Panc1 (cell line): ENCODE measurements at regions not wholly inside any gene's neighbourhood (a gene's known extent, or its start where the extent isn't known, plus 50 kb on each side); places are given as distances from the start of the nearest gene placed in this dataset.

Experiments
- CTCF ChIP-seq: fragments of 450-650 bp; IDR thresholded peaks from 2 replicates; pipeline ENCODE4 v1.5.1; 2017; ENCODE audit warnings: mild to moderate bottlenecking
- POLR2AphosphoS5 ChIP-seq: IDR thresholded peaks from 2 replicates; pipeline ENCODE4 v1.6.1; 2012; ENCODE audit warnings: mild to moderate bottlenecking, low read depth, low read length, moderate library complexity
- SIN3A ChIP-seq: IDR thresholded peaks from 2 replicates; pipeline ENCODE4 v1.6.1; 2012; ENCODE audit warnings: low read depth, mild to moderate bottlenecking, low read length, moderate library complexity, borderline replicate concordance; ENCODE audit not compliant: insufficient read depth
- TCF7L2 ChIP-seq: IDR thresholded peaks from 2 replicates; pipeline ENCODE4 v1.6.1; 2011; ENCODE audit warnings: mild to moderate bottlenecking, low read depth, low read length, inconsistent platforms
- TF ChIP-seq, protein P1 (sequence below), 2 experiments: IDR thresholded peaks; 2 replicates each; pipeline ENCODE4 v1.6.1; 2011 to 2012; ENCODE audit warnings: low read depth in 2 of 2, control low read depth in 1 of 2, low read length in 1 of 2, mild to moderate bottlenecking in 1 of 2, moderate library complexity in 1 of 2; ENCODE audit not compliant: insufficient read depth in 1 of 2

GRCh38 chr7:114141415-114141814, 222.6 kb upstream of the PPP1R3A start:
- no peak for TF ChIP-seq CTCF
- TF ChIP-seq, protein P1, sequence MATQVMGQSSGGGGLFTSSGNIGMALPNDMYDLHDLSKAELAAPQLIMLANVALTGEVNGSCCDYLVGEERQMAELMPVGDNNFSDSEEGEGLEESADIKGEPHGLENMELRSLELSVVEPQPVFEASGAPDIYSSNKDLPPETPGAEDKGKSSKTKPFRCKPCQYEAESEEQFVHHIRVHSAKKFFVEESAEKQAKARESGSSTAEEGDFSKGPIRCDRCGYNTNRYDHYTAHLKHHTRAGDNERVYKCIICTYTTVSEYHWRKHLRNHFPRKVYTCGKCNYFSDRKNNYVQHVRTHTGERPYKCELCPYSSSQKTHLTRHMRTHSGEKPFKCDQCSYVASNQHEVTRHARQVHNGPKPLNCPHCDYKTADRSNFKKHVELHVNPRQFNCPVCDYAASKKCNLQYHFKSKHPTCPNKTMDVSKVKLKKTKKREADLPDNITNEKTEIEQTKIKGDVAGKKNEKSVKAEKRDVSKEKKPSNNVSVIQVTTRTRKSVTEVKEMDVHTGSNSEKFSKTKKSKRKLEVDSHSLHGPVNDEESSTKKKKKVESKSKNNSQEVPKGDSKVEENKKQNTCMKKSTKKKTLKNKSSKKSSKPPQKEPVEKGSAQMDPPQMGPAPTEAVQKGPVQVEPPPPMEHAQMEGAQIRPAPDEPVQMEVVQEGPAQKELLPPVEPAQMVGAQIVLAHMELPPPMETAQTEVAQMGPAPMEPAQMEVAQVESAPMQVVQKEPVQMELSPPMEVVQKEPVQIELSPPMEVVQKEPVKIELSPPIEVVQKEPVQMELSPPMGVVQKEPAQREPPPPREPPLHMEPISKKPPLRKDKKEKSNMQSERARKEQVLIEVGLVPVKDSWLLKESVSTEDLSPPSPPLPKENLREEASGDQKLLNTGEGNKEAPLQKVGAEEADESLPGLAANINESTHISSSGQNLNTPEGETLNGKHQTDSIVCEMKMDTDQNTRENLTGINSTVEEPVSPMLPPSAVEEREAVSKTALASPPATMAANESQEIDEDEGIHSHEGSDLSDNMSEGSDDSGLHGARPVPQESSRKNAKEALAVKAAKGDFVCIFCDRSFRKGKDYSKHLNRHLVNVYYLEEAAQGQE (IDR thresholded peaks at IDR 0.05; ENCODE audit: insufficient read depth in 1 of 2, low read depth in 2 of 2, low read length in 1 of 2) = no peak
- no peak for TF ChIP-seq POLR2AphosphoS5
- TF ChIP-seq TCF7L2 = no peak
- TF ChIP-seq SIN3A = no peak
